Endothelial cell of umbilical vein (primary cell): ENCODE measurements at regions not wholly inside any gene's neighbourhood (a gene's known extent, or its start where the extent isn't known, plus 50 kb on each side); places are given as distances from the start of the nearest gene placed in this dataset.

Experiments used
- BruUV-seq: library from RNA; stranded (reverse); fragments of 400-500 nt; replicated peaks from 2 replicates; lab custom pipeline; 2021; lab: Mats Ljungman, UMichigan
- CTCF ChIA-PET: fragments of 300-600, 350-600 bp; sonication (Branson Sonifier 250); formaldehyde crosslinking; loops from one replicate; lab custom pipeline; 2021; ENCODE audit warnings: antibody characterized with exemption, inconsistent platforms; lab: Charles Lee
- POLR2A ChIA-PET: fragments of 300-600, 350-600 bp; sonication (Branson Sonifier 250); formaldehyde crosslinking; loops from one replicate; lab custom pipeline; 2021; ENCODE audit warnings: antibody characterized with exemption, inconsistent platforms; lab: Charles Lee
- DNase-seq: peaks from one replicate; pipeline ENCODE4 v3.0.0-alpha.2; 2011; ENCODE audit warnings: low read depth, low spot score
- FAIRE-seq: peaks from 2 replicates; lab custom pipeline; 2011; peaks lifted over from hg19 to GRCh38; lab: Jason Lieb, UNC
- H2AFZ ChIP-seq: 2 replicates; pipeline ENCODE4 v1.6.0; 2012; ENCODE audit warnings: low read depth, low read length, control low read depth, inconsistent platforms
- H3K27ac ChIP-seq: 2 replicates; pipeline ENCODE4 v1.5.1; 2011; ENCODE audit warnings: low read depth, mild to moderate bottlenecking, control low read depth, low read length, moderate library complexity; ENCODE audit not compliant: insufficient read depth
- H3K27me3 ChIP-seq, 2 experiments: 2 replicates each; pipeline versions ENCODE4 v1.6.0 to v1.6.1; 2011; ENCODE audit warnings: low read length in 2 of 2, mixed read lengths in 1 of 2; ENCODE audit not compliant: control insufficient read depth in 2 of 2, insufficient read depth in 2 of 2
- H3K36me3 ChIP-seq, 2 experiments: 2 replicates in 1 of 2; 3 replicates in 1 of 2; pipeline ENCODE4 v1.5.1; 2011; ENCODE audit warnings: low read length in 2 of 2, mild to moderate bottlenecking in 1 of 2, moderate library complexity in 1 of 2; ENCODE audit not compliant: control insufficient read depth in 2 of 2, insufficient read depth in 2 of 2; ENCODE audit errors: extremely low read depth in 1 of 2
- H3K4me1 ChIP-seq: 3 replicates; pipeline ENCODE4 v1.5.1; 2011; ENCODE audit warnings: mild to moderate bottlenecking, low read length; ENCODE audit not compliant: control insufficient read depth, insufficient read depth; ENCODE audit errors: extremely low read depth
- H3K4me2 ChIP-seq: 2 replicates; pipeline ENCODE4 v1.6.1; 2011; ENCODE audit warnings: low read length, control low read depth, mixed read lengths; ENCODE audit not compliant: insufficient read depth
- H3K4me3 ChIP-seq, 3 experiments: fragments of 200-600 bp in 1 of 3; sonication (generic), shearing (Covaris generic) in 1 of 3; replicated peaks in 1 of 3; 2 replicates each; pipeline ENCODE4 v1.5.1; 2011 to 2016; ENCODE audit warnings: control low read depth in 3 of 3, low read length in 3 of 3, mild to moderate bottlenecking in 2 of 3, inconsistent platforms in 1 of 3, low read depth in 1 of 3, moderate library complexity in 1 of 3; ENCODE audit not compliant: insufficient read depth in 1 of 3
- H3K79me2 ChIP-seq: 2 replicates; pipeline ENCODE4 v1.6.0; 2012; ENCODE audit warnings: low read length, inconsistent platforms; ENCODE audit not compliant: control insufficient read depth, insufficient read depth
- H3K9ac ChIP-seq: replicated peaks from 2 replicates; pipeline ENCODE3; 2011; ENCODE audit warnings: low read length, control low read depth; ENCODE audit not compliant: insufficient read depth; ENCODE audit errors: extremely low read depth
- H3K9me1 ChIP-seq: replicated peaks from 3 replicates; pipeline ENCODE4 v1.6.0; 2011; ENCODE audit warnings: mild to moderate bottlenecking, low read length; ENCODE audit not compliant: control insufficient read depth, insufficient read depth; ENCODE audit errors: extremely low read depth
- H3K9me3 ChIP-seq: replicated peaks from 2 replicates; pipeline ENCODE4 v1.5.1; 2012; ENCODE audit warnings: low read length, inconsistent platforms; ENCODE audit not compliant: control insufficient read depth, insufficient read depth
- H4K20me1 ChIP-seq: replicated peaks from 2 replicates; pipeline ENCODE3; 2011; ENCODE audit warnings: mild to moderate bottlenecking, low read length; ENCODE audit not compliant: control insufficient read depth, insufficient read depth; ENCODE audit errors: extremely low read depth
- CTCF ChIP-seq, 2 donors: IDR thresholded peaks; 1 replicate in 1 of 2; 2 replicates in 1 of 2; pipeline ENCODE4 v1.5.1; 2011; ENCODE audit warnings: low read length in 2 of 2, mild to moderate bottlenecking in 2 of 2, moderate library complexity in 2 of 2, control low read depth in 1 of 2, inconsistent platforms in 1 of 2, low read depth in 1 of 2; ENCODE audit not compliant: insufficient read depth in 1 of 2; ENCODE audit errors: extremely low read depth in 1 of 2
- FOS ChIP-seq: IDR thresholded peaks from 2 replicates; pipeline ENCODE4 v1.6.1; 2011; ENCODE audit warnings: mild to moderate bottlenecking, low read length, moderate library complexity, borderline replicate concordance; ENCODE audit not compliant: insufficient read depth
- JUN ChIP-seq: IDR thresholded peaks from 2 replicates; pipeline ENCODE4 v1.6.1; 2011; ENCODE audit warnings: borderline replicate concordance, low read depth; ENCODE audit not compliant: insufficient read length, insufficient read depth
- MAX ChIP-seq: IDR thresholded peaks from 2 replicates; pipeline ENCODE4 v1.6.1; 2011; ENCODE audit not compliant: insufficient read depth, insufficient read length
- POLR2A ChIP-seq: IDR thresholded peaks from 2 replicates; pipeline ENCODE4 v1.6.1; 2012; ENCODE audit warnings: low read depth, mild to moderate bottlenecking, control low read depth, low read length
- POLR2AphosphoS5 ChIP-seq: IDR thresholded peaks from 2 replicates; pipeline ENCODE4 v1.6.1; 2012; ENCODE audit warnings: low read depth, mild to moderate bottlenecking, control low read depth, low read length, moderate library complexity; ENCODE audit not compliant: insufficient read depth
- dilution Hi-C: fragments of 300-500 bp; cut with MboI; formaldehyde crosslinking; loops from one replicate; pipeline ENCODE4 v1.15.0; 2019; ENCODE audit warnings: low sequenced_read_pairs; ENCODE audit not compliant: extremely low pct_ligation_motif_present
- intact Hi-C: fragments of 100-400 bp; cut with micrococcal nuclease; formaldehyde crosslinking; loops from one replicate; pipeline ENCODE4 v1.10.0; 2022

DNA sequence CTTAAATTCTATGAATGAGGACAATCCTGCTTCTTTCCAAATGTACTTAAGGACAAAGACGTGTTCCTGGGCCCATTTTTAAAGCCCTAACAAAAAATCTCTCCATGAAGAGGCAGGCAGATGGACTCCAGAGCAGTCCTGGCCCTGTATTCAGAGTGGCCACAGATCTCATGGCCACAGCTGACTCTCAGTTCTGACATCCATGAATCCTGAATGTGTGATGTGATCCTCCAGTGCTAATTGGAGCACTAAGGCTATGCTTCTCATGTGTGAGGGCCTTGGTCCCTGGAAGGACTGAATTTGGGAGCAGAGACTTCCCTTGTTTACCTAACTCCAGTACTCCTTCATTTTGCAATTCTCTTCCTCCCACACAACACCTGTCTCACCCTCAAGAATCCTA lies 373.0 kb downstream of the AGTPBP1 start:
- no TSS peak for BruUV-seq
- POLR2A ChIA-PET: no interaction called here
- H2AFZ ChIP-seq: no peak overlapping the region

More for the DNA sequence above, 373.0 kb downstream of the AGTPBP1 start:
- TF ChIP-seq POLR2AphosphoS5 (no peak), POLR2A (no peak), FOS (no peak), CTCF (IDR thresholded peaks at IDR 0.05; ENCODE audit: extremely low read depth in 1 of 2, insufficient read depth in 1 of 2, low read depth in 1 of 2, low read length in 2 of 2) (no peak), MAX (no peak), JUN (no peak)
- Histone ChIP-seq H3K9ac (no peak overlapping the region), H4K20me1 (no peaks in the 10 kb centered on the region), H3K36me3 (no peaks in the 10 kb centered on the region), H3K27me3 (no peaks in the 10 kb centered on the region), H3K9me3 (no peaks in the 10 kb centered on the region), H3K4me2 (no peak overlapping the region), H3K4me1 (no peaks in the 10 kb centered on the region), H3K9me1 (no peaks in the 10 kb centered on the region), H3K79me2 (no peaks in the 10 kb centered on the region), H3K4me3 (no peak overlapping the region), H3K27ac (no peak overlapping the region)
- FAIRE-seq (no peak), DNase-seq (no peak)
- dilution Hi-C loops: no loop called here
- intact Hi-C loops: no loop called here
- CTCF ChIA-PET: no interaction called here
